Parathyroid adenoma (tissue), 2 donors: ENCODE measurements at regions not wholly inside any gene's neighbourhood (a gene's known extent, or its start where the extent isn't known, plus 50 kb on each side); places are given as distances from the start of the nearest gene placed in this dataset.

ENCODE experiments used
- H2AFZ ChIP-seq: fragments of 300-600 bp; sonication (generic); one replicate; pipeline ENCODE4 v1.7.0; 2017; ENCODE audit warnings: antibody characterized with exemption, mild to moderate bottlenecking
- H3K27ac ChIP-seq: fragments of 300-600 bp; sonication (generic); one replicate; pipeline ENCODE4 v1.7.0; 2017
- H3K27me3 ChIP-seq: fragments of 300-600 bp; sonication (generic); one replicate; pipeline ENCODE4 v1.7.0; 2017; ENCODE audit warnings: low read length; ENCODE audit not compliant: control insufficient read depth, insufficient read depth
- H3K36me3 ChIP-seq: fragments of 300-600 bp; sonication (generic); one replicate; pipeline ENCODE4 v1.7.0; 2017; ENCODE audit warnings: low read length; ENCODE audit not compliant: control insufficient read depth, insufficient read depth
- H3K4me1 ChIP-seq: fragments of 300-600 bp; sonication (generic); one replicate; pipeline ENCODE4 v1.7.0; 2017; ENCODE audit warnings: control low read depth
- H3K4me2 ChIP-seq: fragments of 300-600 bp; sonication (generic); one replicate; pipeline ENCODE4 v1.7.0; 2017; ENCODE audit warnings: low read length
- H3K4me3 ChIP-seq: fragments of 300-600 bp; sonication (generic); one replicate; pipeline ENCODE4 v1.7.0; 2017; ENCODE audit warnings: low read depth, low read length
- H3K79me2 ChIP-seq: fragments of 300-600 bp; sonication (generic); one replicate; pipeline ENCODE4 v1.7.0; 2017; ENCODE audit warnings: control low read depth
- H3K9ac ChIP-seq: fragments of 300-600 bp; sonication (generic); one replicate; pipeline ENCODE4 v1.7.0; 2017; ENCODE audit warnings: mild to moderate bottlenecking
- H3K9me3 ChIP-seq: fragments of 300-600 bp; sonication (generic); one replicate; pipeline ENCODE4 v1.7.0; 2017; ENCODE audit warnings: low read length; ENCODE audit not compliant: control insufficient read depth
- CTCF ChIP-seq: fragments of 300-600 bp; sonication (generic); IDR thresholded peaks from one replicate; pipeline ENCODE4 v1.7.0; 2017; ENCODE audit warnings: antibody characterized with exemption, mild to moderate bottlenecking
- donor health status: primary hyperparathyroidism.

DNA sequence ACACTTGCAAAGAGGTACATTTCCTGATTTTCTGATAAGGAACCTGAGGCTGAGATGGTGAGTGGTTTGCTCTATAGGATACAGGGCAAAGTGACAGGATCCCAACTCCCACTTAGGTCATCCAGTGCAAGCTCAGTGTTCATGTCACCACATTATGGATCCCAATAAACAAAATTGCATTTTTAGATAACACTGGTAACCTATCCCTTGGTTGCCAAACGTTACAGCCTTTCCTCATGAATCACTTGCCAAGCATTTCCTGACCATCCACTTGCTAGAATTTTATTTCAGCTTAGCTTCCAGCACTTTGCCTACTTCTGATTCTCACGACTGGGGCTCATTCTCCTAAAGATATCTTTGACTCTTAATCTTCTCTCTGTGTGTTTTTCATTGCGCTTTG is 131.4 kb upstream of the ODAD2 start:
- Histone ChIP-seq H3K4me3 (no peak overlapping the region), H3K9ac (no peak overlapping the region), H3K36me3 (no peaks in the 10 kb centered on the region), H3K79me2 (no peaks in the 10 kb centered on the region), H3K9me3 (no peaks in the 10 kb centered on the region), H3K4me1 (no peaks in the 10 kb centered on the region), H3K27me3 (no peaks in the 10 kb centered on the region), H2AFZ (no peak overlapping the region), H3K27ac (no peak overlapping the region), H3K4me2 (no peak overlapping the region)
- no peak for TF ChIP-seq CTCF

DNA sequence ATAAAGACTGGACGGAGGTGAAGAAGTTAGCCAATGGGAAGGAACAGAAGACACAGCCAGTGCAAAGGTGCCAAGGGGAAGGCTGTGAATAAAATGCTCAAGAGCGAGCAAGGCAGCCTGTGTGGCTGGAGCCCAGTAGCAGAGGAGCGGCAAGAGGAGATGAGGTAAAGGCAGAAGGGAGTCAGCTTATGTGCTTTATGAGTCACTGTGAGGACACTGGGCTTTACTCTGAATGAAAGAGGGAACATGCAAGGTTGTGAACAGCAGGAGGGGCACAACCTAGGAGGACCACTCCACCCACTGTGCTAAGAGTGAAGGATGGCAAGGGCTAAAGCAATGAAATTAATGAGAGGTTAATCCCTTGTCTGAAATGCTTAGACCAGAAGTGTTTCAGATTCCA is 129.0 kb upstream of the ODAD2 start:
- Histone ChIP-seq H3K4me1 (no peaks in the 10 kb centered on the region), H3K4me3 (no peak overlapping the region), H3K9me3 (no peaks in the 10 kb centered on the region), H3K4me2 (no peak overlapping the region), H3K9ac (no peak overlapping the region), H3K79me2 (no peaks in the 10 kb centered on the region), H3K27ac (no peak overlapping the region), H2AFZ (no peak overlapping the region), H3K36me3 (no peaks in the 10 kb centered on the region), H3K27me3 (no peaks in the 10 kb centered on the region)
- no peak for TF ChIP-seq CTCF

GRCh38 chr10:28125701-28126100 is 126.8 kb upstream of the ODAD2 start:
- no peak for TF ChIP-seq CTCF
- no peaks in the 10 kb centered on the region for H3K9me3 ChIP-seq
- H3K36me3 ChIP-seq: no peaks in the 10 kb centered on the region
- no peaks in the 10 kb centered on the region for H3K79me2 ChIP-seq
- H3K4me2 ChIP-seq: no peak overlapping the region
- no peak overlapping the region for H3K9ac ChIP-seq
- H2AFZ ChIP-seq: no peak overlapping the region
- H3K4me3 ChIP-seq: no peak overlapping the region
- no peaks in the 10 kb centered on the region for H3K27me3 ChIP-seq
- H3K27ac ChIP-seq: no peak overlapping the region
- no peaks in the 10 kb centered on the region for H3K4me1 ChIP-seq

- Histone ChIP-seq H3K79me2 (no peaks in the 10 kb centered on the region), H3K4me3 (no peak overlapping the region), H3K36me3 (no peaks in the 10 kb centered on the region), H3K27me3 (no peaks in the 10 kb centered on the region), H3K4me2 (no peak overlapping the region), H2AFZ (no peak overlapping the region), H3K27ac (no peak overlapping the region), H3K9me3 (no peaks in the 10 kb centered on the region), H3K4me1 (no peaks in the 10 kb centered on the region), H3K9ac (no peak overlapping the region)
- no peak for TF ChIP-seq CTCF
Measured at GRCh38 chr10:28120795-28121194, 121.9 kb upstream of the ODAD2 start.

DNA sequence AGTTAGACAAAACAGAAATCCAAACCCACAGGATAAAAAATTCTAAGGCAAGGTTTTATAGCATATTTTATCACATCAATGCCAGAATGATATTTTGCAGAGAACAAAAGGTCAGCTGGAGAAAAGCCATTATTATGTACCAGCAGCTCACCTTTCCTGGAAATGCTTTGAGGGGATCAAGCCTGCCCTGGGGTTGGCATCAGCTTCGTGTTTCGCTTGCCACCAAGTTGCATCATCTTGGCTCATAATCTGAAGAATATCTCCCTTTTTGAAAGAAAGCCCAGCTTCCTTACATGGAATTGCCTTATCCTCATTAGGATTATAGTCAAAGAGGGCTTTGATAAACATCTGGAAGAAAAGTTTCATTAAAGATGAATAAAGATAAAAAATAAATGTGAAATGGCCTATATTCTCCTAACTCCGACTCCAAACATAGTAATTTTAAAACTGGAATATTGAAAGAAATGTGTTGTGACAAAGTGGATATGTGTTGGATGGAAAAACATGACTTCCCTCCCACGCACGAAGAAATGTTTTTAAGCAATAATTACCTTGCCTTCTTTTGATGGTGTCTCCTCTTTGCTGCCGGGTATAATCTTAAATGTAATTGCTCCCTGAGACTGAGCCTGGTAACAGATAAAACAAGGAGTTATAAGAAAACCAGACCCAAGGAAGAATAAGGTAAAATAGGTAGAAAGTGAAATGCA is 121.3 kb upstream of the ODAD2 start:
- Histone ChIP-seq H3K9ac (no peak overlapping the region), H3K4me2 (no peak overlapping the region), H3K79me2 (no peaks in the 10 kb centered on the region), H3K4me1 (no peaks in the 10 kb centered on the region), H3K4me3 (no peak overlapping the region), H3K9me3 (no peaks in the 10 kb centered on the region), H3K36me3 (no peaks in the 10 kb centered on the region), H2AFZ (no peak overlapping the region), H3K27me3 (no peaks in the 10 kb centered on the region), H3K27ac (no peak overlapping the region)
- no peak for TF ChIP-seq CTCF
